ENCODE measurements at regions not wholly inside any gene's neighbourhood (a gene's known extent, or its start where the extent isn't known, plus 50 kb on each side); places are given as distances from the start of the nearest gene placed in this dataset.

DNA sequence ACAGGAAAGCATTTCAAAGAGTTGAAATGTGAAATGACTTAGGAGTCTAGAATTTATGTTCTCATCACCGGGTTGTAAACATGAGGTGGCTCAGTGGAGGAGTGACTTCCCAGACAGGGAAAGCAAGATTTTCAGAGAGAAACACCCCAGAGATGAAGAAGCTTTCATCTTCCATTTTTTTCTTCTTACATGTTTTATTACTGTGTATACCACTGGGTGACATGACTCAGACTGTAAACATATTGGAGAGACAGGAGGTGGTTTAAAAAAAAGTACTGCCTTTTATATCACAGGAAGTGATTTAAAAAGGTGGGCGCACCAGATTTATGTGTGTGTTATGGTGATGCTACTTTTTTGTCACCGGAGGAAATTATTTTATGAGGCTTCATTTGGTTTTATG, 209.1 kb upstream of the TUT7 start:
- no peaks in the 10 kb centered on the region for H4K20me1 ChIP-seq (replicated peaks; ENCODE audit: control insufficient read depth, insufficient read depth, low read length)
- ATAC-seq, result no peak
- DNase-seq (ENCODE audit: extremely low read depth in 1 of 4, low spot score in 3 of 4), result no peak
- in situ Hi-C loops (cut with MboI), result no loop called here
- intact Hi-C loops (cut with micrococcal nuclease), result no loop called here
- H3K36me3 ChIP-seq (ENCODE audit: control insufficient read depth, insufficient read depth, low read length), result no peaks in the 10 kb centered on the region
- no peaks in the 10 kb centered on the region for H3K4me1 ChIP-seq (replicated peaks in 1 of 2; ENCODE audit: control insufficient read depth in 2 of 2, insufficient read depth in 2 of 2, low read length in 2 of 2)
- no peak overlapping the region for H3K27ac ChIP-seq (ENCODE audit: extremely low read depth, low read depth, low read length)
- no peaks in the 10 kb centered on the region for H3K79me2 ChIP-seq (ENCODE audit: control insufficient read depth, insufficient read depth, low read length)
- 0% methylated on average over 2 of the region's 3 CpGs for WGBS (ENCODE audit: insufficient coverage, low coverage, missing lambda C conversion rate)
- H3K9me3 ChIP-seq (replicated peaks; ENCODE audit: control insufficient read depth, insufficient read depth, low read depth, low read length), result no peaks in the 10 kb centered on the region
- CTCF ChIA-PET (ENCODE audit: low intra/inter-chr PET ratio), result no interaction called here
- no peak overlapping the region for H3K4me3 ChIP-seq
- H3K9ac ChIP-seq (ENCODE audit: insufficient read depth in 1 of 2, low read depth in 2 of 2, low read length in 2 of 2), result no peak overlapping the region
- POLR2A ChIA-PET, result no interaction called here
- no peak for FAIRE-seq
- no peak overlapping the region for H2AFZ ChIP-seq (ENCODE audit: low read depth, low read length)
- H3K27me3 ChIP-seq (ENCODE audit: control insufficient read depth in 2 of 2, insufficient read depth in 2 of 2, low read length in 2 of 2), result peaks cover 0 to 4% of the 10 kb centered on the region in 2 experiments; a peak in 2 of 5 replicates
- BruUV-seq (replicated peaks), result no TSS peak
- no peaks in the 10 kb centered on the region for H3K9me1 ChIP-seq (ENCODE audit: control insufficient read depth, insufficient read depth, low read length)
- H3K4me2 ChIP-seq (ENCODE audit: insufficient read depth, low read length), result no peak overlapping the region
- no peak for TF ChIP-seq POLR2AphosphoS5 (IDR thresholded peaks at IDR 0.05; ENCODE audit: control insufficient read depth, insufficient read depth, low read depth, low read length)
- TF ChIP-seq JUND (IDR thresholded peaks at IDR 0.05; ENCODE audit: borderline replicate concordance, low read depth, low read length), result no peak
- TF ChIP-seq JUND (tag; IDR thresholded peaks at IDR 0.05; ENCODE audit: borderline replicate concordance, low read depth, low read length), result no peak
- TF ChIP-seq, protein P1, sequence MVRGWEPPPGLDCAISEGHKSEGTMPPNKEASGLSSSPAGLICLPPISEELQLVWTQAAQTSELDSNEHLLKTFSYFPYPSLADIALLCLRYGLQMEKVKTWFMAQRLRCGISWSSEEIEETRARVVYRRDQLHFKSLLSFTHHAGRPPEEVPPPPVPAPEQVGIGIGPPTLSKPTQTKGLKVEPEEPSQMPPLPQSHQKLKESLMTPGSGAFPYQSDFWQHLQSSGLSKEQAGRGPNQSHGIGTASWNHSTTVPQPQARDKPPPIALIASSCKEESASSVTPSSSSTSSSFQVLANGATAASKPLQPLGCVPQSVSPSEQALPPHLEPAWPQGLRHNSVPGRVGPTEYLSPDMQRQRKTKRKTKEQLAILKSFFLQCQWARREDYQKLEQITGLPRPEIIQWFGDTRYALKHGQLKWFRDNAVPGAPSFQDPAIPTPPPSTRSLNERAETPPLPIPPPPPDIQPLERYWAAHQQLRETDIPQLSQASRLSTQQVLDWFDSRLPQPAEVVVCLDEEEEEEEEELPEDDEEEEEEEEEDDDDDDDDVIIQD (CRISPR knock-in tag; IDR thresholded peaks at IDR 0.05), result no peak
- no peak for TF ChIP-seq SMARCE1 (IDR thresholded peaks at IDR 0.05)
- TF ChIP-seq, protein P2, sequence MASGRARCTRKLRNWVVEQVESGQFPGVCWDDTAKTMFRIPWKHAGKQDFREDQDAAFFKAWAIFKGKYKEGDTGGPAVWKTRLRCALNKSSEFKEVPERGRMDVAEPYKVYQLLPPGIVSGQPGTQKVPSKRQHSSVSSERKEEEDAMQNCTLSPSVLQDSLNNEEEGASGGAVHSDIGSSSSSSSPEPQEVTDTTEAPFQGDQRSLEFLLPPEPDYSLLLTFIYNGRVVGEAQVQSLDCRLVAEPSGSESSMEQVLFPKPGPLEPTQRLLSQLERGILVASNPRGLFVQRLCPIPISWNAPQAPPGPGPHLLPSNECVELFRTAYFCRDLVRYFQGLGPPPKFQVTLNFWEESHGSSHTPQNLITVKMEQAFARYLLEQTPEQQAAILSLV (tag; IDR thresholded peaks at IDR 0.05), result no peak
- TF ChIP-seq TEAD4 (IDR thresholded peaks at IDR 0.05; ENCODE audit: low read length), result no peak
- TF ChIP-seq TEAD4 (CRISPR knock-in tag; IDR thresholded peaks at IDR 0.05; ENCODE audit: borderline replicate concordance), result no peak
- TF ChIP-seq PCBP1 (IDR thresholded peaks at IDR 0.05; ENCODE audit: low read depth, low read length, poor library complexity, severe bottlenecking), result no peak
- TF ChIP-seq, protein P3, sequence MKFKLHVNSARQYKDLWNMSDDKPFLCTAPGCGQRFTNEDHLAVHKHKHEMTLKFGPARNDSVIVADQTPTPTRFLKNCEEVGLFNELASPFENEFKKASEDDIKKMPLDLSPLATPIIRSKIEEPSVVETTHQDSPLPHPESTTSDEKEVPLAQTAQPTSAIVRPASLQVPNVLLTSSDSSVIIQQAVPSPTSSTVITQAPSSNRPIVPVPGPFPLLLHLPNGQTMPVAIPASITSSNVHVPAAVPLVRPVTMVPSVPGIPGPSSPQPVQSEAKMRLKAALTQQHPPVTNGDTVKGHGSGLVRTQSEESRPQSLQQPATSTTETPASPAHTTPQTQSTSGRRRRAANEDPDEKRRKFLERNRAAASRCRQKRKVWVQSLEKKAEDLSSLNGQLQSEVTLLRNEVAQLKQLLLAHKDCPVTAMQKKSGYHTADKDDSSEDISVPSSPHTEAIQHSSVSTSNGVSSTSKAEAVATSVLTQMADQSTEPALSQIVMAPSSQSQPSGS (CRISPR knock-in tag; IDR thresholded peaks at IDR 0.05), result no peak
- TF ChIP-seq, protein P4, sequence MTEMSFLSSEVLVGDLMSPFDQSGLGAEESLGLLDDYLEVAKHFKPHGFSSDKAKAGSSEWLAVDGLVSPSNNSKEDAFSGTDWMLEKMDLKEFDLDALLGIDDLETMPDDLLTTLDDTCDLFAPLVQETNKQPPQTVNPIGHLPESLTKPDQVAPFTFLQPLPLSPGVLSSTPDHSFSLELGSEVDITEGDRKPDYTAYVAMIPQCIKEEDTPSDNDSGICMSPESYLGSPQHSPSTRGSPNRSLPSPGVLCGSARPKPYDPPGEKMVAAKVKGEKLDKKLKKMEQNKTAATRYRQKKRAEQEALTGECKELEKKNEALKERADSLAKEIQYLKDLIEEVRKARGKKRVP (CRISPR knock-in tag; IDR thresholded peaks at IDR 0.05), result no peak
- TF ChIP-seq, protein P5, sequence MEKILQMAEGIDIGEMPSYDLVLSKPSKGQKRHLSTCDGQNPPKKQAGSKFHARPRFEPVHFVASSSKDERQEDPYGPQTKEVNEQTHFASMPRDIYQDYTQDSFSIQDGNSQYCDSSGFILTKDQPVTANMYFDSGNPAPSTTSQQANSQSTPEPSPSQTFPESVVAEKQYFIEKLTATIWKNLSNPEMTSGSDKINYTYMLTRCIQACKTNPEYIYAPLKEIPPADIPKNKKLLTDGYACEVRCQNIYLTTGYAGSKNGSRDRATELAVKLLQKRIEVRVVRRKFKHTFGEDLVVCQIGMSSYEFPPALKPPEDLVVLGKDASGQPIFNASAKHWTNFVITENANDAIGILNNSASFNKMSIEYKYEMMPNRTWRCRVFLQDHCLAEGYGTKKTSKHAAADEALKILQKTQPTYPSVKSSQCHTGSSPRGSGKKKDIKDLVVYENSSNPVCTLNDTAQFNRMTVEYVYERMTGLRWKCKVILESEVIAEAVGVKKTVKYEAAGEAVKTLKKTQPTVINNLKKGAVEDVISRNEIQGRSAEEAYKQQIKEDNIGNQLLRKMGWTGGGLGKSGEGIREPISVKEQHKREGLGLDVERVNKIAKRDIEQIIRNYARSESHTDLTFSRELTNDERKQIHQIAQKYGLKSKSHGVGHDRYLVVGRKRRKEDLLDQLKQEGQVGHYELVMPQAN (IDR thresholded peaks at IDR 0.05; ENCODE audit: borderline replicate concordance), result no peak
- TF ChIP-seq NRF1 (conservative IDR thresholded peaks at IDR 0.05 in 1 of 2, IDR thresholded peaks at IDR 0.05 in 1 of 2), result no peak
- TF ChIP-seq TSC22D4 (tag; IDR thresholded peaks at IDR 0.05), result no peak
- TF ChIP-seq, protein P6, sequence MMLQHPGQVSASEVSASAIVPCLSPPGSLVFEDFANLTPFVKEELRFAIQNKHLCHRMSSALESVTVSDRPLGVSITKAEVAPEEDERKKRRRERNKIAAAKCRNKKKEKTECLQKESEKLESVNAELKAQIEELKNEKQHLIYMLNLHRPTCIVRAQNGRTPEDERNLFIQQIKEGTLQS (IDR thresholded peaks at IDR 0.05), result no peak
- TF ChIP-seq, protein P6 (CRISPR knock-in tag; conservative IDR thresholded peaks at IDR 0.05), result no peak

Measured in K562 (cell line).